ENCODE measurements at regions not wholly inside any gene's neighbourhood (a gene's known extent, or its start where the extent isn't known, plus 50 kb on each side); places are given as distances from the start of the nearest gene placed in this dataset.

DNA sequence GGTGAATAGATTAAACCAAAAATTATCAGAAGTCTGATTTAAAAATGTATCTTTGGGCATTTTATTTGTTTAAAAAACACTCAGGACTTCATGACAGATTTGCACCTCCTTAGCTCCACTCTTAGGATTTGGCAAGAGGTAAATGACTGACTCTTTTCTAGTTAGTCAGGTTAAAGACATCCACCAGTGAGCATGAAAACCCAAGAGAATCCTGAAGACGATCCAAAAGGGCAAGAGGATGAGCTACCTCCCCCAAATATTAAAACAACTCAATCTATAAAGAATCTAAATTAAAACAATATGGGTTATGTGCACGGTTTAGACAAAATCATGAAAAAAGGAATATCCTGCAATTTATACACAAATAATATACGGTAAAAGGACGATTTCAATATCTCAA, 89.4 kb upstream of the OPRM1 start:
- Histone ChIP-seq H2AK5ac (ENCODE audit: insufficient read length, low read length) (no peak overlapping the region), H3K18ac (ENCODE audit: insufficient read length, low read depth, low read length) (no peak overlapping the region), H2BK20ac (ENCODE audit: low read depth, low read length, poor library complexity, severe bottlenecking) (no peak overlapping the region), H3K9me3 (ENCODE audit: control insufficient read depth, low read depth, low read length) (no peaks in the 10 kb centered on the region), H4K5ac (ENCODE audit: insufficient read length, low read depth, low read length) (no peak overlapping the region), H3T11ph (ENCODE audit: low read length) (no peak overlapping the region), H2BK5ac (ENCODE audit: insufficient read length, low read length) (no peak overlapping the region), H4K91ac (ENCODE audit: insufficient read length, low read depth, low read length) (no peak overlapping the region), H3K4me1 (ENCODE audit: insufficient read depth, low read length) (no peaks in the 10 kb centered on the region), H3K9ac (ENCODE audit: extremely low read depth, insufficient read length, low read length) (no peak overlapping the region), H3K14ac (ENCODE audit: insufficient read depth, low read length) (no peak overlapping the region), H2BK15ac (ENCODE audit: low read depth, low read length) (no peak overlapping the region), H3K56ac (ENCODE audit: insufficient read length, low read depth, low read length) (no peak overlapping the region), H2BK12ac (ENCODE audit: insufficient read length, low read depth, low read length) (no peak overlapping the region), H3K27ac (ENCODE audit: insufficient read length, low read depth, low read length) (no peak overlapping the region), H3K79me1 (ENCODE audit: insufficient read depth, low read depth, low read length, poor library complexity, severe bottlenecking) (no peaks in the 10 kb centered on the region), H3K79me2 (ENCODE audit: insufficient read depth, low read length) (no peaks in the 10 kb centered on the region), H2BK120ac (ENCODE audit: low read depth, low read length, poor library complexity, severe bottlenecking) (no peak overlapping the region), H2AFZ (ENCODE audit: low read length) (no peak overlapping the region), H3K27me3 (ENCODE audit: insufficient read depth, low read length) (no peaks in the 10 kb centered on the region), H3K4me2 (ENCODE audit: insufficient read depth, insufficient read length, low read length) (no peak overlapping the region), H4K8ac (replicated peaks; ENCODE audit: insufficient read length, low read depth, low read length) (no peak overlapping the region), H3K4ac (ENCODE audit: low read depth, low read length) (no peak overlapping the region), H3K23me2 (ENCODE audit: insufficient read length, low read depth, low read length, poor library complexity, severe bottlenecking) (no peaks in the 10 kb centered on the region), H3K23ac (ENCODE audit: insufficient read length, low read depth, low read length) (no peak overlapping the region), H4K20me1 (ENCODE audit: control insufficient read depth, insufficient read depth, insufficient read length) (no peaks in the 10 kb centered on the region)
- H3K27ac Mint-ChIP-seq: no peak overlapping the region
- H3K36me3 Mint-ChIP-seq (ENCODE audit: insufficient read depth in 1 of 3, low read depth in 3 of 3): peaks cover 0 to 2% (median 0%) of the 10 kb centered on the region in 3 experiments; a peak in 1 of 7 replicates
- H3K4me3 Mint-ChIP-seq: no peak overlapping the region
- no peak for DNase-seq
- WGBS (ENCODE audit: extremely low coverage, insufficient read length, low lambda C conversion rate): no CpG with 5 or more reads among the region's 4 CpGs
- no peaks in the 10 kb centered on the region for H3K27me3 Mint-ChIP-seq (ENCODE audit: low read depth)
- TF ChIP-seq, protein P1, sequence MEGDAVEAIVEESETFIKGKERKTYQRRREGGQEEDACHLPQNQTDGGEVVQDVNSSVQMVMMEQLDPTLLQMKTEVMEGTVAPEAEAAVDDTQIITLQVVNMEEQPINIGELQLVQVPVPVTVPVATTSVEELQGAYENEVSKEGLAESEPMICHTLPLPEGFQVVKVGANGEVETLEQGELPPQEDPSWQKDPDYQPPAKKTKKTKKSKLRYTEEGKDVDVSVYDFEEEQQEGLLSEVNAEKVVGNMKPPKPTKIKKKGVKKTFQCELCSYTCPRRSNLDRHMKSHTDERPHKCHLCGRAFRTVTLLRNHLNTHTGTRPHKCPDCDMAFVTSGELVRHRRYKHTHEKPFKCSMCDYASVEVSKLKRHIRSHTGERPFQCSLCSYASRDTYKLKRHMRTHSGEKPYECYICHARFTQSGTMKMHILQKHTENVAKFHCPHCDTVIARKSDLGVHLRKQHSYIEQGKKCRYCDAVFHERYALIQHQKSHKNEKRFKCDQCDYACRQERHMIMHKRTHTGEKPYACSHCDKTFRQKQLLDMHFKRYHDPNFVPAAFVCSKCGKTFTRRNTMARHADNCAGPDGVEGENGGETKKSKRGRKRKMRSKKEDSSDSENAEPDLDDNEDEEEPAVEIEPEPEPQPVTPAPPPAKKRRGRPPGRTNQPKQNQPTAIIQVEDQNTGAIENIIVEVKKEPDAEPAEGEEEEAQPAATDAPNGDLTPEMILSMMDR (conservative IDR thresholded peaks at IDR 0.05): no peak
- peaks cover 2 to 9% of the 10 kb centered on the region in 2 experiments; a peak in 3 of 4 replicates for H3K4me1 Mint-ChIP-seq
- H3K9me3 Mint-ChIP-seq: peaks cover 2 to 5% of the 10 kb centered on the region in 2 experiments; a peak in 1 of 5 replicates
